D341Med (cell line): ENCODE measurements at regions not wholly inside any gene's neighbourhood (a gene's known extent, or its start where the extent isn't known, plus 50 kb on each side); places are given as distances from the start of the nearest gene placed in this dataset.
A peak's percentile ranks its signal among the peaks of the same experiment; 100 is the strongest.
"Not testable (repeated sequence)": the region's sequence is repeated elsewhere in the genome, so short reads cannot be mapped to it uniquely, and the experiment has no call there.

Experiments used
- DNase-seq: peaks from one replicate; pipeline ENCODE4 v3.0.0; 2012; ENCODE audit warnings: low spot score

DNA sequence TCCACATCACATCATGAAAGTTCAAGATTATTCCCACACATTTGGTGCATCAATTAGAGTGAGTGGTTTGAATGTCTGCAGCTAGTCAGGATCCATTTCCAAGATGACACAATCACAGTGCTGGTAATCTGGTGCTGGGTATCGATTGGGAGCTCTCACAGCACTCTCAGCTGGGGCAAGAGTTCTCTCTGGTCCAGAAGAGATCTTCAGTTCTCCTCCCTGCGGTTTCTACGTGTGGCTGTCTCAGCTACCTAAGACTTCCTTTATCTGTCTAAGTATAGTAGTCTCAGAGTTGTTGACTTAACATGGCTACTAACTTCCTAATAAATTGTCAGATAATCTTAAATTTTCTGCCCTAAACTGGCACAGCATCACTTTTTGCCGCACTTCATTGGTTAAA is 358.0 kb upstream of the BRINP3 start:
- no peak for DNase-seq

DNA sequence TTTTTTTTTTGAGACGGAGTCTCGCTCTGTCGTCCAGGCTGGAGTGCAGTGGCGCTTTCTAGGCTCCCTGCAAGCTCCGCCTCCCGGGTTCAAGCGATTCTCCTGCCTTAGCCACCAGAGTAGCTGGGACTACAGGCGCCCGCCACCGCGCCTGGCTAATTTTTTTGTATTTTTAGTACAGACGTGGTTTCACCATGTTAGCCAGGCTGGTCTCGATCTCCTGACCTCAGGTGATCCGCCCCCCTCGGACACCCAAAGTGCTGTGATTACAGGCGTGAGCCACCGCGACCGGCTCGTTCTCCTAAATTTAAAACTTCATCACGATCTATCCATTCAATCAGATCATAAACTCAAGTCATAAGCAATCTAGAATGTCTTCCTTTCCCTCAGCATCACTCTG is 359.5 kb upstream of the BRINP3 start:
- DNase-seq = not testable (repeated sequence)

DNA sequence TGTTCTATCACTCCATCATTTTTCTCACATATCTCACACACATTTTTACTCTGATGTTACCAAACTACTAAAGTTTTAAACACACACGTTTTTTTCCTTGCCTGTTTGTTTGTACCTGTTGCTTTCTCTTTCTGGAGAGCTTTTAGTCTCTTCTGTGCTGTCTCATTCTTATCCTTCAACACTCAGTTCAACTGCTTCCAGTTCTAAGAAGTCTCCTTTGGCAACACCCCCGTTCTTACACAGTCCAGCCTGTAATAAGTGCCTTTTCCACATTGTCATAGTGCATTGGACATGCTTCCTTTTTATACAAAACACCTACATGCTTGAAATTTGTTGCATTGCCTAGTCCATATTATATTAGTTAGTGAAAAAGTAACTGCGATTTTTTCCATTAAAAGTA is 360.2 kb upstream of the BRINP3 start:
- no peak for DNase-seq

DNA sequence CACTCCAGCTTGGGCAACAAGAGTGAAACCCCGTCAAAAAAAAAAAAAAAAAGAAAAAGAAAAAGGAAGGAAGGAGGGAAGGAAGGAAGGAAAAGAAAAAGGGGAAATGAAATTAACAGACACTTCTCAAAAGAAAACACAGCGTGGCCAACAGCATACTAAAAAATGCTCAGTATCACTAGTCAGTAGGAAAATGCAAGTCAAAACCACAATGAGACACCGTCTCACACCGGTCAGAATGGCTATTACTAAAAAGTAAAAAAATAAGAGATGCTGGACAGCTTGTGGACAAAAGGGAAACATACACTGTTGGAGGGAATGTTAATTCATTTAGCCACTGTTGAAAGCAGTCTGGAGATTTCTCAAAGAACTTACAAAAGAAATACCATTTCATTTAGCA is 369.5 kb upstream of the BRINP3 start:
- no peak for DNase-seq

DNA sequence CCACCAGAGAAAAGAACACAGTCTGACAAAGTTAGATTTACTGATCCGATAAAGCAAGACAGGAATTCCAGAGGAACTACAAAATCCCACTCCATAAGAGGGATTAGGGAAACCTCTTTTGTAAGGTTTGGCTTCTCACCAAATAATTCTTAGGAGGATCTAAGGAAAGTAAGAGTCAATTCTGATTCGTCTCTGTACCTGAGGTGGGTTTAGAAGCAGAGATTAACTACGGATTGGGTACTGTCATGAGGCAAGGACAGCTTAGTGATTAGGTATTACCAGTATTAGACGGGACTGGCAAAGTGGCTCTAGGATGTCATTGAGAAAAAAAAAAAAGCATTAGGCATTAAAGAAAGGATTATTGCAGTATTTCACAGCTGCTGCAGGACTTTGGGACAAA is 371.7 kb upstream of the BRINP3 start:
- peak; percentile 76 for DNase-seq

DNA sequence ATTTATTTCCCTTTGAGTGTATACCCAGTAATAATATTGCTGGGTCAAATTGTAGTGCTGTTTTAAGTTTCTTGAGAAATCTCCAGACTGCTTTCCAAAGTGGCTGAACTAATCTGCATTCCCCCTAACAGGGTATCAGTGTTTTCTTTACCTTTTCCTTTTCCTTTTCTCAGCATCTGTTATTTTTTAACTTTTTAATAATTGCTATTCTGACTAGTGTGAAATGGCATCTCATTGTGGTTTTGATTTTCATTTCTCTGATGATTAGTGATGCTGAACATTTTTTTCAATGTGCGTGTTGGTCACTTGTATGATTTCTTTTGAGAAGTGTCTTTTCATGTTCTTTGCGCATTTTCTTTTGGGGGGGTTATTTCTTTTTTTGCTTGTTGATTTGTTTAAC is 374.9 kb upstream of the BRINP3 start:
- no peak for DNase-seq

DNA sequence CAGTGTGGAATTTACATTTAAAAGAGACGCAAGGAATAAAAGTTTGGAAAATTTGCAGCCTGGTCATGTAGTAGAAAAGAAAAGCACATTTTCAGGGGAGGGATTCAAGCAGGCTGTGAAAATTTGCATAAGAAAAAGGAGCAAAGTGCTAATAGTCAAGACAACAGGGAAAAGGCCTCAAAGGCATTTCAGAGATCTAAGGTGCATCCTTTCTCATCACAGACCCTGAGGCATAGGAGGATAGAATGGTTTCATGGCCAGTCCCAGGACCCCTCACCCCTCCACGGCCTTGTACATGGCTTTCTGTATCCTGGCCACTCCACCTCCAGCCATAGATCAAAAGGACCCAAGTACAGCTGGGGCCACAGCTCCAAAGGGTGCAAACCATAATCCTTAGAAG is 380.5 kb upstream of the BRINP3 start:
- no peak for DNase-seq

DNA sequence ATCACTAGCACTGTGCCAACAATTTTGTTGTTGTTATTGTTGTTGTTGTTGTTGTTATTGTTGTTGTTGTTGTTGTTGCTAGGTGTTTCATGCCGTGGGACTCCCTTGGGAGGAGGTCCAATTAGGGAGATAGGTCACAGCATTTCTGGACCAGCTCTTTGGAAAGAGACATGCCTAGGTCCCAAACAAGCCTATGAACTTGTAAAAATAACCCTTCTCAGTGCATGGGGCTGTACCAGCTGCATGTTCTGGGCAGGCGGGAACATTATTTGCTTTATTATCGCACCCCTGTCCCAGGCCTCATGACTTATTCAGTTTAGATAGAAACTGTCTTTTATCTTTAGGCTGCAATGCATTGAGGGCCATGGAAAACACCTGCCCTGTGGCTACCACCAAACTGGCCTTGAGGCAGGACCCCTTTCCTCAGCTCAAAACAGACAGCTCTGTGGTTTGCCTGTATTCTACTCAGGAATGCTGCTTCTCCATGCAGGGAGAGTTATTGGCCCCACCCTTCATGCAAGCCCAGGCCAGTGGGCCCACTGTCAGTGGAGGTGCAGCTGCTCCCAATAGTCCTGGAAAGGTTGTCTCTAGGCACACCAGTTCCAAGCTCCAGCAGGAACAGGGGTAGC is 386.5 kb upstream of the BRINP3 start:
- no peak for DNase-seq

DNA sequence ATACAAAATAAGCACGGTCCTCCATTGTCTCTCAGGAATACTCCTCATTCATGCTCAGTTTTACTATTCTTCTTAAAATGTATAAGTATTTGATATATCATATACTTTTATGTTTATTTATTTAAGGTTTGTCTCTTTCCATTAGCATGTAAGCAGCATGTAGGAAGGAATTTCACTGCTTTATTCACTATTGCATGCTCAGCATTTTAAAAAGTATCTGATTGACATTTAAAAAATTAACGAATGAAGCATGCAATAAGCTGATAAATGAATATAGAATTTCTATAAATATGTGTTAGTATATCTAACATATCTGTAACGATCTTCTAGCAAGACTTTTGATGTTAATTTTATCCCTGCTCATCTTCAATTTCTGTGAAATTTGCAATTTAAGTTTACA is 402.7 kb upstream of the BRINP3 start:
- DNase-seq = no peak

DNA sequence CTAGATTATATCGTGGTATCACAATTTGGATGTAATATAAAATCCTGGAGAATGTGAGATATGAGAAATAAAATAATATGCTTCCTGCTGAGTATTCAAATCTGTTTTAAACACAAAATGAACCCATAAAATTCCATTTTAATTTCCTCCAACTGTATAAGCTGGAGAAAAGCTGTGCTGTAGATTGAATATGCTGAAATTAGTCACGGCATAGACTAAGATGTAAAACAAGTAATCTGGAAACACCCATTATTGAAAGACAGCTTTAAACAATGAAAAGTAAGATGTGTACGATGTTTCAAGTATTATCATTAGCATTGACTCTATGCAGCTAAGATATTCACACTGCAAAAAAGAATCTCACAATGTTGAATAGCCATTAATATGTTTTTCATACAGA is 403.4 kb upstream of the BRINP3 start:
- no peak for DNase-seq

DNA sequence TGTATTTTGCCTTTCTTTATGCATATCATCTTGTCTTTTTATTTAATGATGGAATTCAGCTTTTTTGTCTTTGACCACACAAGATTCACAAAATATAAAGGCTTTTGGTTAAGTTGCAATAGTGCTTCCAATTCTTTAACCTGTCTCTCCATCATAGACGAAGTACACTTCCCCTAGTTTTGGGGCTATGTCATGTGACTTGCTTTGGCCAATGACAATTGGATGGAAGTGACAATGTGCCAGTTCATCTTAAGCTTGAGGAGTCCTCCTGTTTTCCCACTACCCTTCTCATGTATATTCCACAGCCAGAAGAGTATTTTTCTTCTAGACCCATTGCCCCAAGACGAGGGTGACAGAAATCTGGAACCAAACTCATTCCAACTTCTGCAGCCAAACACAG is 419.6 kb upstream of the BRINP3 start:
- no peak for DNase-seq

DNA sequence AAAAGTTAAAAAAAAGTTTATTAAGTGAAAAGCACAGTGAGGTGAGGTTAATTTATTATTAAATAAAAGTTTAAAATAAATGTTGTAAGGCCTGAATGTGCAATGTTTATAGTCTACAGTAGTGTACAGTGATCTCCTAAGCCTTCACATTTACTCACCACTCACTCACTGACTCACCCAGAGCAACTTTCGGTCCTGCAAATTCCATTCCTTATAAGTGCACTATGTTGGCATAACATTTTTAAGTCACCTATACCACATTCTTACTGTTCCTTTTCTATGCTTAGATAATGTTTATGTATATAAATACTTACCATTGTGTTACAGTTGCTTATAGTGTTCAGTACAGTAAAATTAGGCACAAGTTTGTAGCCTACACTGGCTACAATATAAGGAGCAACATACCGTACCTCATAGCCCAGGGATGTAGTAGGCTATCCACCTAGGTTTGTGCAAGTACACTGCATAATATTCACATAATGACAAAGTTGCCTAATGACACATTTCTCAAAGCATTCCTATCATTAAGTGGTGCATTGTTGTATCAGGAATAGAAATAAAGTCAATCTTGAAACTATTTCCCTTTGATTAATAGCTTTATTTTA is 426.5 kb upstream of the BRINP3 start:
- no peak for DNase-seq

DNA sequence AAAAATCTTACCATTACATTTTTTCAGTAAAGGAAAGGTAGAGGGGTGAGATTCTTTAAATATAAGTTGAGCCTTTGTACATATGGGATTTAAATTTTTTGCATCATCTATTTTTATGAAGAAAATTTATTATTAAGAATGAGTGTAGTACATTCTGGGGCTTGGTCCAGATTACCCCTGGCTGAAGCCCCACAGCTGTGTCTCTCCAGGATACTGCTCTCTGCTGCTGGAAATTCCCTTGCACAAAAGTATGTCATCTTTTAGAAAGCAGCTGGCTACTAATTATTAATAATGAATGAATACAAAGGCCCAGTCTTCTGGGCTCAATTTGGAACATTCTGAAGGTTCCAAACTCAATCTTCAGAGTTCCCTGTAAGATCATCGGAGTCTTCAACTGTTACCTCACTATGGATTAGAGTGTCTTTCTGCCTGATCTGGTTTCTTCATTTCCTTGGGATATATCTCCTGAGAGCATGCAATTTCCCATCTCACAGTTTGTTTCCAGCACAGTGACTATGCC is 428.6 kb upstream of the BRINP3 start:
- no peak for DNase-seq

DNA sequence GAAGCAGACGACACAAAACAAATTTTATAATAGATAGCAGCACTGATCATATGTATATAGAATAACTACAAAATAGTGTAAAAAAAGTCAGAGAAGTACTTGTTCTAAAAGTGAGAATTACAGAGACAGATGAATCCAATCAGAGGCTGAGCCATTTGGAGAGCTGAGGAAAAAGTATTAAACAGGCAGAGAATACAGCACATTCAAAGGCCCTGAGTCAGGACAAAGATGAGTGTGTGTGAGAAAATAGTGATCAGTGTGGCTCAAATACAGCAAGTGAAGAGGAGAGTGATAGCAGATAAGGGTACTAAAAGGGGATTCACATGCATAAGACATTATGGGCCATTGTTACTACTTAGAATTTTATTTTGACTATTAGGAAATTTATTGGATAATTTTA is 430.6 kb upstream of the BRINP3 start:
- DNase-seq = no peak

DNA sequence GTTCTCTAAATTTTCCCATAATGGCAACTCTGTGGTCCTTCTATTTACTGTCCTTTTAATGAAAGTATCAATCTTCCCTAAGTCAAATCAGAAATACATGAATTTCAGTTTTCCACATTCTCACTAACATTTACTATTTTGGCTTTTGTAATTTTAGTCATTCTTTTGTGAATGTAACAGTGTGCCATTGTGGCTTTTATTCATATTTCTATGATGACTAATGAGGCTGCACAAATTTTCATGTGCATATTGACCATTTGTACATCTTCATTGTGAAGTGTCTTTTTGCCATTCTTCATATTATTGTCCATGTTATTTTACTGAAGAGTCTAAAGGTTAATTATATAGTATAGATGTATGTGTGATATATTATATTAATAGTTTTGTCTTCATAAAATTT is 431.0 kb upstream of the BRINP3 start:
- no peak for DNase-seq

DNA sequence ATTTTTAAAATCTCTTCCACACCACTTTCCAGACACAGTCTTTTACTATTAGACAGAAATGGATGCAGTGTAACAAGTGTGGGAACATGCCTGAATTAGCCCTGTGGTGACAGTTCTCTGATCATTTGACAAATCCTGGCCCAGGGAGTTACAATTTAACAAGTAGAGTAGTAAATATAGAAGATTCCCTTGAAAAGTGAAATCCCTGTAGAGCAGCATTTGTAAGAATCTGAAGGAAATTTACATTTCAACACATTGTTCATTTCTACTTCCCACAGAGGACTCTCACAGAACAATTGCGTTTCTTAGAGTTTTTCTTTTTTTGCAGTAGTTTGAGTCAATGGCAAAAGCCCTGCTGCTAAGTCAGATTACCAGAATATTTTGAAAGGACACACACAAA is 458.3 kb upstream of the BRINP3 start:
- DNase-seq = no peak

DNA sequence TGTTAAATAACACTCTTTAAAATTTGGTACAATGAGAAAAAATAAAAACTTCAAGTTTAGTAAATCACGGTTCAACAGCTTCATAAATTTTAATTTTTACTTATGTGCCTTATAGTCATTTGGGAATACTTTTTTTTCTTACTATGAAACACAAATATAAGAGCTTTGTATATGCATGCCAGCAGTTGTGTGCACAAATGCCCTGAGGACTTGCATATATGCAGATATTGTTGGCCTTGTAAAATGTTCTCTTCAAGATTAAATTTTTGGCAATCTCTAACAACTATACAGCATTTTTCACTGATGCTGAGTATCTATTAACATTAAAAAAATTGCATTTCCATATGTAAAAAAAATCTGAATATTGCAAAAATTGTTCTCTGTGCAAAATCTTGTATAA is 458.7 kb upstream of the BRINP3 start:
- DNase-seq = no peak

DNA sequence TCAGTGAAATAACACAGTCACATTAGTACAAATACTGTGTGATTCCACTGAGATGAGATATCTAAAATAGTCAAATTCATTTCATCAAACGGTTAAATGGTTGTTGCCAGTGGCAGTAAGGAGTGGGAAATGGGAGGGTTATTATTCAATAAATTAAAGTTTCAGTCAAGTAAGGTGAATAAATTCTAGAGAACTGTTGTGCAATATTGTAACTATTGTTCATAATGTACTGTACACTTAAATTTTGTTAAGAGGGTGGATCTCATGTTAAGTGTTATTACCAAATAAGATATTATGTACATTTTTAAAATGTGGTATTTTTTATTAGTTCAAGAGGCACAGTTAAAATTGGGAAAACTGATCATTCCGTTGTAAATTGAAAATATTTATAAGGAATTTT is 463.3 kb upstream of the BRINP3 start:
- DNase-seq = no peak

DNA sequence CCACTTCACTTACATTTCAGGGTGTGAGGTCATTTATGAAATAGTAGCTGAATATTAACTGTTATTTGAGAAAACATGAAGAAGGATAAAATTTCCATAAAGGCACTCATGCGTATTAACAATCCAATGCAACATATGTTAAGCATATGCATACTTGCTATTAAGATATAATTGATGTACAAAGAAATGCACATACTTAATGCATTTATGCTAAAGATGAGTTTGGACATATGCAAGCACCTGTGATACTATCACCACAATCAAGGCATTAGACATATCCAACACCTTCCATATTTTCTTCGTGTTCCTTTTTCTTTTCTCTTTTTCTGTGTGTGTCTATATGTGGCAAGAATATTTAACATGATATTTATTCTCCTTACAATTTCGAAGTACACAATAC is 464.8 kb upstream of the BRINP3 start:
- DNase-seq = no peak

DNA sequence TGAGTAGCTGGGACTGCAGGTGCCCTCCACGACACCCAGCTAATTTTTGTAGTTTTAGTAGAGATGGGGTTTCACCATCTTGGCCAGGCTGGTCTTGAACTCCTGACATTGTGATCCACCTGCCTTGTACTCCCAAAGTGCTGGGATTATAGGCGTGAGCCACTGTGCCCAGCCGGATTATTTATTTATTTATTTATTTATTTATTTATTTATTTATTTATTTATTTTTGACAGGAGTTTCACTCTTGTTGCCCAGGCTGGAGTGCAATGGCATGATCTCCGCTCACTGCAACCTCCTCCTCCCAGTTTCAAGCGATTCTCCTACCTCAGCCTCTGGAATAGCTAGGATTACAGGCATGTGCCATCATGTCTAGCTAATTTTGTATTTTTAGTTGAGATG is 466.1 kb upstream of the BRINP3 start:
- not testable (repeated sequence) for DNase-seq

DNA sequence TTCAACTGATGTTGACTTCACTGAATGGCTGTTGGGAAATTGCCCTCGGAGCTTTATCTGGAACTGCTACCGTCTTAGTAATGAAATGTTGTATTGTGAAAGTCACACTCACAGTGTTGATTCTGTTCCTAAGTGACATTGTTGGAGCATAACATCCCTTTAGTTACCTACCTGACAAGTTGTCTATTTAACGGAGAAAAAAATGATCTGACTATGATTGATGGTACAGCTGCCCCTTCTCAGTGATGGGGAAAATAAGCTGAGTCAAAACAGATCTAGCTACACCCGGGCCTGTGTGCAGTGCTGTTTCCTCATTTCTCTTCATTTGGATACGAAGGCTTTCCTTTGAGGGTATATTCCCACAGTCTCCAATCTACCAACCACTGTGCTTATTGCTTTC is 472.3 kb upstream of the BRINP3 start:
- no peak for DNase-seq

DNA sequence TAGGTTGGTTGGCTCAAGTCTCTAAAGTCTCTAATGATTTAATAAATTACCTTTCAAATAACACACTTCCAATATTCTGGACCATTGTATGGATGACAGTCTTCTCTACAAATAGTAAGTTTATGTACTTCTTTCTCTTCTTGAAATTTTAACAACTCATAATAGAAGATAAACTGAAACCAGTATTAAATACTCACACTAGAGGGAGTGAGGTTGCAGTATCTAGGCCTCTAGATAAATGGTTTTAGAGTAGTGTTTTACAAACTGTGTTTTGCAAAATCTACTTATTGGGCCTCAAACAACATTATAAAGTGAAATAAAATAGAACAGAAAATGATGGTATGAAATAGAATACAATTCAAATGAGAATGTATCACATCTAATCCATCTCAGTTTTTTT is 479.9 kb upstream of the BRINP3 start:
- DNase-seq = no peak

DNA sequence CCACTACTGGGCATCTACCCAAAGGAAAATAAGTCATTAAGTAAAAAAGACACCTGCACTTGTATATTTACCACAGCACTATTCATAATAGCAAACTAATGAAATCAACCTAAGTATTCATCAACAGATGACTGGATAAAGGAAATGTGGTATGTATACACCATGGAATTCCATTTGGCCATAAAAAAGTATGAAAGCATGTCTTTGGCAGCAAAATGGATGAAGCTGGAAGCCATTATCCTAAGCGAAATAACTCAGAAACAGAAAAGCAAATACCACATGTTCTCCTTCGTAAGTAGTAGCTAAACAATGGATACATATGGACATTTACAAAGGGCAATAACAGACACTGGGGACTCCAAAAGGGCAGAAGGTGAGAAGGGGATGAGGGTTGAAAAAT is 485.7 kb upstream of the BRINP3 start:
- DNase-seq = no peak

DNA sequence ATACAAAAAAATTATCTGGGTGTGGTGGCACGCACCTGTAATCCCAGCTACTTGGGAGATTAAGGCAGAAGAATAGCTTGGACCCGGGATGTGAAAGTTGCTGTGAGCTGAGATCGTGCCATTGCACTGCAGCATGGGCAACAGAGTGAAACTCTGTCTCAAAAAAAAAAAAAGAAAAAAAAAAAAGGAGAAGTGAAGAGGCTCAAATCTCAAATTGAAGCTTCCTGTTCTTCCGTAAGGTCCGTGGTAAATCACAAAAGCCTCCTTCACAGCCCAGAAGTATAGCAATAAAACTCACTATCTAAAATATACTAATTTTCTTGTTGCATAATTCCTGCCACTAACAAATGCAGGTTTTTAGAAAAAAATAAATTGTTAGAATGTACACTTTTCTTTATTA is 498.2 kb upstream of the BRINP3 start:
- DNase-seq = no peak
